GM10847 (cell line): ENCODE measurements at regions not wholly inside any gene's neighbourhood (a gene's known extent, or its start where the extent isn't known, plus 50 kb on each side); places are given as distances from the start of the nearest gene placed in this dataset.

ENCODE experiments used
- POLR2A ChIP-seq: IDR thresholded peaks from 2 replicates; pipeline ENCODE4 v1.6.1; 2011; ENCODE audit not compliant: insufficient read length; ENCODE audit errors: extremely low read depth

DNA sequence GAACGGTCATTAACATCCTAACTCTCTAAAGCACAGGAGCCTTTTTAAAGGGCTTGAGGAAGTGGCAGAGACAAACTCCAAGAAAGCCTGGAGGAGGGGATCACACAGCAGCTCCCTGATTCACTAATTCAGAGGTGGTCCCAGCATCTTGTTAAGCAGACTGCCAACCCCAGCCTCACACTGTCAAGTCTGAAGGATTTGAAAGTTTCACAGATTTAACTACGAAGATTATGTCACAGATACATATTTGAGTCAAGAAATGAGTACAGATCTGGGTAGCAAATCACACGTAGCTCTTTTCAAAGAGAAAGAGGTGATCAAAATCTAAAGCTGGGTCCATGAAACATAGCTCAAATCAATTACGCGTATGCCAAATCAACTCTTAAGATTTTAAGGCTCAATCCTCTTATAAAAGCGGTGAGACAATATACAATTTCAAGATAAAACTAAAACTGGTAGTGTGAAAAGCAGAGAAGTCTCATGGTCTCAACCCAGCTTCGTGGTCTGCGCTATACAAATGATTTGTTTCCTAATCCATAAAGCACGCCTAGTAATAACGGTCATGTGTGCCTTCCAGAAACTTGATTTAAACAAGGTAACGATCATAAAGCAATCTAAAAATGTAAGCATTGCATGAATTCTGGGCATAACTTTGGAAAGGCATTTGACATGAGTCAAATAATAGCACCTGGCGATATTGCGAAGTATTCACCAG lies 229.9 kb upstream of the MKLN1 start:
- no peak for TF ChIP-seq POLR2A

DNA sequence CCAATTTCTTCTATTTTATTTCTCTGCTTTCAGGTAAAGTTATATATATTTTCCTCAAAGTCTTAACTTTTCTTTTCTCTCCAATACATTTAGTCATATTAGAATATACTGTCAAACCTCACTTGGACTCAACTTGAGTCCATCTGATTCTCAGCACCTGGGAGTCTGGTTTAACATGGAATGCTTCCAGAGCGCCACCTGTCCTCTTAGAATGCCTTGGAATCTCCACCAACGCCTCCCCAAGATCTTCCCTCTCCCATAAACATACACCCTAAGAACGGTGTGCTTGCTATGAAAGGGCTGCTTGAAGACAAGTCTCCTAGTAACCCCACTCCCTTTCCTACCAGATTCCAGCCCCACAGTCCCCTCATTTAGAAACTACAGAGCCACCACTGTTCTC lies 229.1 kb upstream of the MKLN1 start:
- TF ChIP-seq POLR2A = no peak

DNA sequence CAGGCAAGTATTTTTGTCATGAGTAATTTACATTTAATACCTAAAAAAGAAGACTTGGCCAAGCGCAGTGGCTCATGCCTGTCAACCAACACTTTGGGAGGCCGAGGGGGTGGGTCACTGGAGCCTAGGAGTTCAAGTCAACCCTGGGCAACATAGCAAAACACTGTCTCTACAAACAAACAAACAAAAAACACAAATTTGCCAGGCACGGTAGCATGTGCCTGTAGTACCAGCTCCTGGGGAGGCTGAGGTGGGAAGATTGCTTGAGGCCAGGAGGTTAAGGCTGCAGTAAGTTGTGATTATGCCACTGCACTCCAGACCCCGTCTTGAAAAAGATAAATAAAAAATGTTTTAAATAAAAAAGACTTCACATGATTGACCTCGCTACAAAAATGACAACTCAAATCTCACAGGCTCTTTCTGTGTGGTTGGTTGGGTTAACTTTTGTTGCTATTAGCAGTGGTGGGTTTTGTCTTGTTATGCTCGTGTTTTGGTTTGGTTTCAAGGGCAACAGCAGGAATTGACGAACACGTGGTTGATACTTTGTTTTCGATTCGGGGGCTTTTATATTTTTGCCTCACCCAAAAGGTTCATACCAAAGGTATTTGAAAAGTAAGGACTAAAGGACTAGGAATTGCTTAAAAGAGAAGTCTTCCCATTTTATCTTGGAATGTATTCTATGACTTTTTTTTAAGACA lies 227.2 kb upstream of the MKLN1 start:
- no peak for TF ChIP-seq POLR2A

DNA sequence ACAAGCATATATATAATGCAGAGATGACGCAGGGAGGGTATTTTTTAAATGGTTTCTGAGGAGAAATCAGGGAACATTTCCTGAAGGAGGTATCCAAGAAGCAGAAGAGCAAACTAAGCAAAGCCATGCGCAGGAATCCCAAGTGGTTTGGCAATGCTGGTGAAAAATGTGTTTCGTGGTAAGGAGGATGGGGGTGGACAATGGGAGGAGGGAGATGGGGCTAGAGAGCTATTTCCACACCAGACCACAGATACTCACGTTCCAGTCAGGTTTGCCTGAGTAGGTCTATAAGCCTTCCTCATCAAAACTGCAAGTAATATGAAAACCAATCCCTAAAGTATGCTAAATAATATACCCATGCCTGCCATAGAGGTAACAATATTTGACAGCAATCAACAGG lies 223.7 kb upstream of the MKLN1 start:
- no peak for TF ChIP-seq POLR2A

DNA sequence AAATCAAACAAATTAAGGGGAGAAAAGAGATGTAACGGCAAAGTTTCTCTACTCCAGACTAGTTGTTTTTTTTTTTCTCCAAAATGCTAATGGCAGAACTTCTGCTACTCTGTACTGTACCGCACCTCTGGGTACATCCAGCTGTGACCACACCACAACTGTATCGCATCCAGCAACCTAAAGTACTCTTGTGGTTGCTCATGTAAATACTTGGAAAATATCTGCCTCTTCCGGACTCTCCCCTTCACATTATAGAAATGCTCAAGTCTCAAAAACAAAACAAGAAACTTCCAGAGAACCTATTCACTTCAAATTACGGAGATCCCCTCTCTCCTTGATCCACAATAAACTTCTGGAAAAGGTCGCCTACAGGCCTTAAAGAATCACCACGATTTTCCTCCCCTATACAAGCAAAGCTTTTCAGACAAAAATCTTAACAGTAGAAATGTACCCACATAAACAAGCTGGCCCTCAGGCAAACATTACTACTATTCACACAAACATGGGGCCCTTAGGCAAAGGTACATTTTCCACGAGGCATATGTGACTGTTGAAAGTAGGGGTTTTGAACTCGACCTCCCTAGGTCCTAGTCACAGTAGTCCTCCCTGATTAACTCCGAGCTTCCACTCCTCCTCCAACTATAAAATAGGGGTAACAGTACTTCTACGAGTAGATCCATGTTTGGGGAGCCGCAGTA lies 222.9 kb upstream of the MKLN1 start:
- TF ChIP-seq POLR2A = no peak

DNA sequence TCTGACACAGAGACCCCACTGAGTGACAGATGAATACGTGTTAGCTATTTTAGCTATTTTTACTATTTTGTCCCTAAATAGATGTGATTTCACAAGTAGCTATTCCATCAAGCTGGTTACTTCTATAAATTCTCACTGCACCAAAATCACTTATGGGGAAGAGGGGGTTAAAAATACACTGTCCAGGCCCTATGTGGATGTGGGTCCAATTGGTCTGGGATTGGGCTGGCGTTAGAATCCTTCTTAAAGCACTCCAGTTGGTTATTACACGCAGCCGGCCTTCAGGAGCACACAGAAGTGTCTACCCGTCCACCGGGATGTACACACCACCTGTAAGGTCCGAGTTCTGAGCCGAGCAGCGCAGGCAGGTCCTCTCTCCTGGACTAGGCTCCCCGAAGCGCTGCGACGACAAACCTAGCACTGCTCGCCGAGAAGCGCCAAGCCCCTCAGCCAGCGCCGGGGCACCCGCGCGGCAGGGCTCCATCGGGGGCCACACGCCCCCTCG lies 222.3 kb upstream of the MKLN1 start:
- no peak for TF ChIP-seq POLR2A

DNA sequence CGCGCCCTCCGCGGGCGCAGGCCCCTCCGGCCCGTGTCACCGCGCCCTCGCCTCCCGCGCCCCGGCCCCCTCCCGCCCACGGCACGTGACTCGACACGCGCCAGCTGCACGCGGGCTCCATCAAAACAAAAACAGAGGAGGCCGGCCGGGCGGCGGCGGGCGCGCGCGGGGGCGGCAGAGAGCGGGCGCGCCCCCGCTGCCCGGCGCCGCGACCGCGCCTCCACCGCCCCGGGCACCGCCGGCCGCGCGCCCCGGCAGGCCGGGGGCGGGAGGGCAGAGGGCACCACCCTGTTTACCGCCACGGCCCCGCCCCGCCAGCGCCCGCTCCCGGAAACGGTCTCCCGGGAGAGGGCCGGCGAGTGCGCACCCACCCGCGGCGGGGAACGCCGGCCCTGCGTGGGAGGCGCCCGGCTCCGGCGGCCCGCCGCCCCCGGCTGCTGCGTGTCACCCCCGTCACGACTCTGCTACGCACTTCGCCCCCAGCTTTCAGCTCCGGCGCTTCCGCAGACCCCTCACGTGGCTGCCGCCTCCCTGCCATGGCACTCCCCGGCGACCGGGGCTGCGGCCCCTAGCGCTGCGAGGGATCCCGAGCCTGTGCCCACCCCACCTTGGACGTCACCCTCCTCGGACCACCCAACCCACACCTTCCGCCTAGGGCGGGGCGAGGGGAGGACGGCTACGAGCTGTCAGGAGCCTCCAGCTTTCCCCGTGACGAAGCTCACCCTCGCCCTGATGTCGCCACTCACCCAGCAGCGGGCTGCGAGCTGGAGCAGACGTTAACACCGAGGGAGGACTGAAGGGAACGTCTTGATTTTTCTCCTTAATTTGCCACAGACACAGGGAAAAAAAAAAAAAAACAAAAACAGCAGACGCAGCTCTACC lies 221.6 kb upstream of the MKLN1 start:
- no peak for TF ChIP-seq POLR2A

DNA sequence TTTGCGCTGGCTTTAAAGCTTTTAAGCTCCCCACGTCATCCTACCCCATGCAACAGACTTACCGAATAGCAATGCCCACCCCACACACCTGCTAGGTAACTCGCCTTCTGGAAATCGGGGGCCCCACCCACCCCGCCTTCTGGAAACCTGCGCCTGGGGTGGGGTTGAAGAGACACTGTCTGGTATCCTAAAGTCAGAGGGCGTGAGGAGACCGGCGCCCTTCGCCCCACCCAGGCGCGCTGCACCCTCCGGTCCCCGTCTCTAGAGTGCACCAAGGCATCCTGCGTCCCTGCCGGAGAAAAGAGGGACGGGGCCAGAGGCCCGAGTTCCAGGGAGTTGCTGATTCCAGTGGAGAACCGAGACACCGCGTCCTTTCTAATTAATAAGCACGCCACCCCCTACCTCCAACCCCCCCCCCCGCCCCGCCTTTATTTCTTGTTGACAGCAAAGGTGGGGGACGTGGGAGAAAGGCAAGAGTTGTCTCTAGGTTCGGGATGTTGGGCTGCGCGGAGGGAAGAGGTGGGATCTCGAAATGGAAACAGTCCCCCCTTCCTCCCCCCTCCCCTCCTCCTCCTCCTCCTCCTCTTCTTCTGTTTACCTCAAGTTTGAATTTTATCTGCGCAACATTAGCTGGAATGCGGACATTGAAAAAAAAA lies 220.9 kb upstream of the MKLN1 start:
- peak; percentile 7 for TF ChIP-seq POLR2A

DNA sequence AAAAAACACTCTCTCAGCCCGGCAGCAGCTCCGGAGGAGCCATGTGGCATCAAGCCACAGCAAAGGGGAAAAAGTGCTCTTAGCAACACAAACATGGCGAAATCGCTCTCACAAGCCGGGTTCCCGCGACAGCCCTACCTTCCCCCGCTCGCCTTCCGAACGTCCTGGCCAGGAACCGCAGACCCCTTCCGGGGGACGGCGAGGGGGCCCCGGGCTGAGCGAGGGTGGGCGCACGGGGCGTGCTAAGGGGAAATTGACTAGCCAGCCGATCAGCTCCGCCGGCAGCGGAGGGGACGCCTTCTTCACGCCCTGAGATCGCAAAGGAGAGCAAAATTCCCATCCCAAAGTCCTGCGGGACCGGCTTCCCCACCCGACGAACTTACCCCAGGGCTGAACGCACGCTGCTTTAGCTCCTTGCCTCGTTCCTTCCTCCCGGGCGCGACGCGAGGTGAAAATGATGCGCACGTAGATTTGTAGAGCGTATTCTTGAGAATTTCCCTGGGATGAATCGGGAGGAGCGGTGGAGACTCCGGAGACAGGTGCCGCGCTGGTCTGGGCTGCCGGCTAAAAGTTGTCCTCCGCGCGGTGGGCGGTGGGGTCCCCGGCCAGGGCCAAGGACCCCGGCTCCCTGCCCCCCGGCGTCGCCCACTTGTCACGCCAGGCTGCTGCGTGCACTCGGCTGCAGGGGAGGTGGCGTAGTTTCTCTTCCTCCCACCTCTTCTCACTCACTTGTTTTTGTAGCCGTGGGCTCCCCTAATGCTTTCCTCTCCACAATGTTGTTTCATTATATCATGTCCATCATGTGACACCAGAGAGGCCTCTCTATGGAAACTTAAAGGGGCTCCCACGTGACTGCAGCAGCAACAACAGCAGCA lies 220.1 kb upstream of the MKLN1 start:
- peak; percentile 55 for TF ChIP-seq POLR2A

DNA sequence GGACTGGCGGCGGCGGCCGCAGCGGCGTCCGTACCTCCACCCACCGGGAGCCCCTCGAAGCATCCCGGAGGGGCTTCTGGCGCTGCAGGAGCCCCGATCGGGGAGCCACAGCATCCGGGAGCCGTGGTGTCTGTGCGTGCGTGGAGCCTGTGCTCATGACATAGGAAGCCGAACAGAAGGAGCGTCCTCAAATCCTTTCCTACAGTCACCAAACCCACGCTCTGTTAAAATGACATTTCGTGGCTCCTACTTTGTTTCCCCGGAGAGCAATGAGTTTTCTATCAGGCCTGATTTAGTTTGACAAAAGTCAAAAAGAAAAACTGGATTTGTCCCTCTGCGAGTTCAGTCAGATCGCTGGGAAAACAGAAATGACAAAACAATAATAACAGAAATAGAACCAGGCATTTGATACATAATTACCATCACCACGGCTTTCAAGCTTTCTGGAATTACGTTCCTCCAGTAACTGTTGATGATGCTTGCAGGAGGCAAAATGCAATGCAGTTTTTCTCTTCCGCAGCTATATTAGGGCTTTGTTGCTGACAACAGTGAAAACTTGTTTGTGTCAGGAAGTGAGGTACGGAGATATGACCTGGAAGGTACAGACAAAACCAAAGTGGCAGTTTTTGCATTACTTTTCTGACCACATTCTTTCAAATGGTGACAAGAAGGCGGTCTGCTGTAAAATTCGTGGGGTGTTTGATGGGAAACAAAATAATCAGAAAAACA lies 219.3 kb upstream of the MKLN1 start:
- peak; percentile 0 for TF ChIP-seq POLR2A

DNA sequence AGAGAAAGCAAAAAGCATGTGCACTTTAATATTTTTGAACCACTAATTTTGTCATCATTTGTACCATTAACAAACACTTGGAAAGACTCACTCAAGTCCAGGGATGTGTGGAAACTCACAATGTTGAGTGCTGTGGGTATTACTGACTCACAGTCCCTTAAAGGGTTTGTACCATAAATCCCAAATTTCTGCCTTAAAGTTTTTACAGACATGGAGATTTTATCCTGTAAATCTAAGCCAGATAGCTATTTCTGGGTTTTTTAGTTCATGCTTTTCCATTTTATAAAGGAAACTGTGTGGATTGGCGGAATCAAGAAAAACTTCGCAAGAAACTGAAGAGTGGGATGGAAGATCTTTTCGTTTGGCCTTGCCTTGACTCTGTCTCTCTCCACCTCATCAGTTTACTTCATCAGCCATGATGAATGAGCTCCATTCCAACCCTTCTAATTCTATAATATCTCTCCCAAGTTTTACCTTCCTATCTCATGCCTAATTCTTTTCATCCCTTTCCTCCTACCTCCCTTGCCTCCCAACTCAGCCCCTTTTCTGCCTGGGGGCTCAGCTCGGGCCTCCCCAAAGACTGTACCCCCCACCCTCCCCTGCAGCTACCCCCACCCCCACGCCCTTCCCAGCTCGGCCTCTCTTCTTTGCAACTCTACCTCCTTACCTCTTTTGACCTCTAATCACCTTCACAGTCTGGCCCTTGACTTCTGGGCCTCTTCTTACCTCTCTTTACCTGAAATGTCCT lies 218.5 kb upstream of the MKLN1 start:
- TF ChIP-seq POLR2A = no peak

DNA sequence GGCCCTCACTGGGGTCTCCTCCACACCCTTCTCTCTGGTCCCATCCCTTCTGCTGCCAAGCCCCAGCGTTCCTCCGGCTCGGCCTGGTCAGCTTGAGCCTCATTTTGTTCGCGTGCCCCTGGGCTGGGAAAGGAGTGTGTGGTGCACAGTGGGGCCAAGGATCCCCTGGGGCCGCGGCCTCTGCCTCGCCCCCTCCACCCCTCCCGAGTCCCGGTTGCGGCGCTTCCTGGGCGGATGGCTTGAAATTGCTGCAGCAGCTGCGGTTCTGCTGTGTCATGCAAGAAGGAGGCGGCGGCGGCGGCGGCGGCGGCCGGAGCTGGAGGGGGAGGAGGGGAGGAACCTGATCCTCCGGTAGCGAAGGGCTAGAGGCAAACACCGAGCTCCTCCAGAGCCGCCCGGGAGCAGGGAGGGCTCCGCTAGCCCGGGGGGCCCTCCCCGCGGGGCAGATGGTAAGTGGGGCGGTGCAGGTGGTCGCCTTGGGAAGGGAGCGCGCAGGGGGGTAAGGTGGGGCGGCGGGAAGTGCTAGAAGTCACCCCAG lies 217.8 kb upstream of the MKLN1 start:
- TF ChIP-seq POLR2A = no peak
